Esophagus squamous epithelium (tissue), 5 donors: ENCODE measurements at regions not wholly inside any gene's neighbourhood (a gene's known extent, or its start where the extent isn't known, plus 50 kb on each side); places are given as distances from the start of the nearest gene placed in this dataset.

Experiments used
- DNase-seq: peaks from one replicate; lab custom pipeline; 2025; lab: John Stamatoyannopoulos, UW
- H3K27ac ChIP-seq, 4 donors: fragments of 200-600 bp; sonication (generic); one replicate each; pipeline ENCODE4 v1.5.1; 2016 to 2019; ENCODE audit warnings: mild to moderate bottlenecking in 1 of 4
- H3K27me3 ChIP-seq, 4 donors: fragments of 200-600 bp; sonication (generic); 1 replicate in 3 of 4; 2 replicates in 1 of 4; pipeline versions ENCODE4 v1.5.1 to v1.6.0; 2017 to 2021; ENCODE audit warnings: antibody characterized with exemption in 1 of 4
- H3K36me3 ChIP-seq, 3 donors: fragments of 200-600 bp; sonication (generic); one replicate each; pipeline ENCODE4 v1.5.1; 2016 to 2019
- H3K4me1 ChIP-seq, 3 donors: fragments of 200-600 bp; sonication (generic); one replicate each; pipeline ENCODE4 v1.5.1; 2017 to 2019
- H3K4me3 ChIP-seq, 4 donors: fragments of 200-600 bp; sonication (generic); 1 replicate in 3 of 4; 2 replicates in 1 of 4; pipeline ENCODE4 v1.5.1; 2016 to 2019; ENCODE audit warnings: mild to moderate bottlenecking in 2 of 4, moderate library complexity in 1 of 4
- H3K9me3 ChIP-seq, 3 donors: fragments of 200-600 bp; sonication (generic); one replicate each; pipeline ENCODE4 v1.5.1; 2016 to 2019
- POLR2A ChIP-seq, 4 donors: fragments of 450-650 bp; IDR thresholded peaks; one replicate each; pipeline ENCODE4 v1.6.1; 2017; ENCODE audit warnings: antibody characterized with exemption in 4 of 4, mild to moderate bottlenecking in 4 of 4, moderate library complexity in 3 of 4
- WGBS, 2 donors: methylation state at CpG; one replicate each; pipeline ENCODE4 v1.1.5; 2018; 5-methylcytosine and 5-hydroxymethylcytosine counted together
- intact Hi-C: fragments of 100-400 bp; cut with DNase I; formaldehyde crosslinking; loops from one replicate; pipeline ENCODE4 v1.15.0; 2022
- TF ChIP-seq, protein P1 (sequence below), 6 experiments: fragments of 450-650 bp in 4 of 6; fragments of 200-600 bp in 2 of 6; sonication (generic) in 2 of 6; IDR thresholded peaks; one replicate each; pipeline ENCODE4 v1.5.1; 2016 to 2019; ENCODE audit warnings: antibody characterized with exemption in 6 of 6, mild to moderate bottlenecking in 4 of 6, moderate library complexity in 4 of 6
- donor health status: DM: yes; HTN: yes; CAD: no.

DNA sequence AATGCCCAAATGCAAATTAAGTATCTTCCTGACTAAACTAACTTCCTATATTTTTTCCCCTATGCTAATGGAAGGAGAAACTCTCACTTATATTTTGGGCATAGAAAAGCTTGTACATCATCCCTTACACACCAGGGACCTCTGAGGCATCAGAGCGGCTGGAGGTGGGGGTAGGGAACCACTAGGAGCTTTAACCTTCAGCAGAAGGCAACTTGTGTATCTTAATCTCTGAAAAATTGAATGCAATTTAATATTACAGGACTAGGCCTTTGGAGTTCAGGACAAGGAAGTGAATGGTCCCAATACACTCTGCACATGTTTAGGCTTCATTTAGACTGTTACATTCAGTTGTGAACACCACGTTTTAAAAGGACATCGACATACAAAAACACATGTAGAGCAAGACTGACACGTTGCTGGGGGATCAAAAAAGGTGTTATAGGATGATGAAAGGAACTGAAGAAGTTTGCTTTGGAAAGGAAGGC, 85.9 kb downstream of the NAV1 start:
- Histone ChIP-seq H3K27ac (peak overlapping the region in 1 of 4 donors; percentile 30), H3K36me3 (peaks cover 0 to 10% (median 0%) of the 10 kb centered on the region in 3 donors), H3K4me3 (no peak overlapping the region), H3K4me1 (peaks cover 0 to 18% (median 9%) of the 10 kb centered on the region in 3 donors), H3K27me3 (no peaks in the 10 kb centered on the region), H3K9me3 (no peaks in the 10 kb centered on the region)
- DNase-seq, result no peak
- WGBS, 2 donors, result 30 to 45% methylated on average over 4 of the region's 4 CpGs
- no peak for TF ChIP-seq POLR2A (IDR thresholded peaks at IDR 0.05)
- TF ChIP-seq, protein P1, sequence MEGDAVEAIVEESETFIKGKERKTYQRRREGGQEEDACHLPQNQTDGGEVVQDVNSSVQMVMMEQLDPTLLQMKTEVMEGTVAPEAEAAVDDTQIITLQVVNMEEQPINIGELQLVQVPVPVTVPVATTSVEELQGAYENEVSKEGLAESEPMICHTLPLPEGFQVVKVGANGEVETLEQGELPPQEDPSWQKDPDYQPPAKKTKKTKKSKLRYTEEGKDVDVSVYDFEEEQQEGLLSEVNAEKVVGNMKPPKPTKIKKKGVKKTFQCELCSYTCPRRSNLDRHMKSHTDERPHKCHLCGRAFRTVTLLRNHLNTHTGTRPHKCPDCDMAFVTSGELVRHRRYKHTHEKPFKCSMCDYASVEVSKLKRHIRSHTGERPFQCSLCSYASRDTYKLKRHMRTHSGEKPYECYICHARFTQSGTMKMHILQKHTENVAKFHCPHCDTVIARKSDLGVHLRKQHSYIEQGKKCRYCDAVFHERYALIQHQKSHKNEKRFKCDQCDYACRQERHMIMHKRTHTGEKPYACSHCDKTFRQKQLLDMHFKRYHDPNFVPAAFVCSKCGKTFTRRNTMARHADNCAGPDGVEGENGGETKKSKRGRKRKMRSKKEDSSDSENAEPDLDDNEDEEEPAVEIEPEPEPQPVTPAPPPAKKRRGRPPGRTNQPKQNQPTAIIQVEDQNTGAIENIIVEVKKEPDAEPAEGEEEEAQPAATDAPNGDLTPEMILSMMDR (IDR thresholded peaks at IDR 0.05), result no peak
- intact Hi-C loops, result no loop called here

DNA sequence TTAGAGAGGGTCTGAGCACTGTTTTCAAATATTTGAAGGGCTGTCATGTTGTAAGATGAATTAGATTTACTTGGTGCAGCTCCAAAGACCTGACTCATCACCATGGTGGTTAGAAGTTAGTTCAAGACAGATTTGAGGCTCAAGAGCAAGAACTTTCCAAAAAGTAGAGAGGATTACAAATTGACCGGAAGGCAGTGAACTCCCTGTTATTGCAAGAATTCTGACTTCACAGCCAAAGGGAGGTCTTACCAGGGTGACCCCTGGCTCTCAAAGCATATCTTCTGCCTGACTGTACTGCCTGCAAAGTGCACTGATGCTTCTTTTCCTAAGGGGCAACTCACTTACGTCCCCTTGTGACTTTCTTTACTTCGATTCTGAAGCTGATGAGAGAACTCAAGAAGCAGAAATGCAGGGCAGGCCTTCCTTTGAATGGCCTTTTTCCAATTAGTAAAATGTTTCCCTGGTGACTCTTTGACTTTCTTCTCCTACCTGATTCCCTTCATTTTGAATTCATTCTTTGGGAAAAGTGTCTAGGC, 86.4 kb downstream of the NAV1 start:
- Histone ChIP-seq H3K27ac (peak overlapping the region in 1 of 4 donors; percentile 30), H3K4me1 (peaks cover 0 to 22% (median 13%) of the 10 kb centered on the region in 3 donors), H3K36me3 (peaks cover 0 to 10% (median 0%) of the 10 kb centered on the region in 3 donors), H3K9me3 (no peaks in the 10 kb centered on the region), H3K4me3 (no peak overlapping the region), H3K27me3 (no peaks in the 10 kb centered on the region)
- 47 to 57% methylated on average over 3 of the region's 3 CpGs for WGBS, 2 donors
- TF ChIP-seq, protein P1 (IDR thresholded peaks at IDR 0.05), result no peak
- TF ChIP-seq POLR2A (IDR thresholded peaks at IDR 0.05), result no peak
- DNase-seq, result no peak
- intact Hi-C loops, result no loop called here

DNA sequence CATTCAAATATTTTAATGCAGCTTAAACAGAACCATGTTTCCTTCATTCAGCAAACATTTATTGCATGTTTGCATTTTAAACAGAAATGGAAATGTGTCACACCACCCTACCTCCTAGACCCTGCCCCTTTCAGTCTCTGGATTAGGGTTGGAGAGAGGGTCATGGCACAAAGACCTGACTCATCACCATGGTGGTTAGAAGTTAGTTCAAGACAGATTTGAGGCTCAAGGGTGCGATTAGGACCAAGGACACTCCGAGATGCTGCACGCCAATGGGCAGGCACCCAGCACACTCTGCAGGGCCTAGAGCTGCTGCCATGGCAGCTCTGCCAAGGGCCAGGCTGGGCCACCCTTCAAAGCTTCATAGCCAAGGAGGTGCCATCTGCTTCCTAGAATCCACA, 86.9 kb downstream of the NAV1 start:
- Histone ChIP-seq H3K4me3 (no peak overlapping the region), H3K36me3 (peaks cover 0 to 10% (median 0%) of the 10 kb centered on the region in 3 donors), H3K27me3 (no peaks in the 10 kb centered on the region), H3K27ac (peak overlapping the region in 2 of 4 donors; percentile 21 to 30), H3K9me3 (no peaks in the 10 kb centered on the region), H3K4me1 (peaks cover 0 to 28% (median 19%) of the 10 kb centered on the region in 3 donors)
- intact Hi-C loops, result no loop called here
- TF ChIP-seq, protein P1 (IDR thresholded peaks at IDR 0.05), result no peak
- TF ChIP-seq POLR2A (IDR thresholded peaks at IDR 0.05), result no peak
- no peak for DNase-seq
- 93 to 100% methylated on average over 1 to 3 of the region's 3 CpGs for WGBS, 2 donors

DNA sequence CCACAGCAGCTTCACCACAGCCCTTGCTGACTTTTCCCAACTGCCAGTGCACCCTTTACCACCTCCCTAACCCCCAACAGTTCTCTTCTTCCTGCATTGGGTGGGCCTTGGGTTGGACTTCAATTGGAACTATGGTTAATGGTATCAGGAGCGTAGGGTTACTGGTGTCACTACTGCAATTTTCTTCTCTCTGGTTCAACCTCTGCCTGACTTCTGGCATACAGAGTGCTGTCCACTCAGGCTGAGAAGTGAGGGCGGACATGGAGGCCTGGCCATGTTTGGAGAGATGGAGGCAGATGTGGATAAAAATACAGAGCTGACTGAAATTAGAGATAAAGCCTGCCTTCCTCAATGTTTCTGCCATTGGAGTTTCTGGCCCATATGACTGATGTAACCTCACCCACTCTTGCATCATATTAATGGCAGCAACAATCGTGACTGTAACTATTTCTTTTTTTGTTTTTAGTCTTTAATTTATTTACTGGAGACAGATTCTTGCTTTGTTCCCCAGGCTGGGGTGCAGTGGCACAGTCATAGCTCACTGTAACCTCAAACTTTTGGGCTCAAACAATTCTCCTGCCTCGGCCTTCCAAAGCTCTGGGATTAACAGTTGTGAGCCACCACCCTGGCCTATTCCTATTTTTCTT, 87.8 kb downstream of the NAV1 start:
- peaks cover 0 to 30% (median 20%) of the 10 kb centered on the region in 3 donors for H3K4me1 ChIP-seq
- WGBS, 2 donors, result 66 to 77% methylated on average over 4 of the region's 4 CpGs
- no peaks in the 10 kb centered on the region for H3K9me3 ChIP-seq
- TF ChIP-seq, protein P1 (IDR thresholded peaks at IDR 0.05), result no peak
- no peak for TF ChIP-seq POLR2A (IDR thresholded peaks at IDR 0.05)
- intact Hi-C loops, result no loop called here
- H3K4me3 ChIP-seq, result no peak overlapping the region
- H3K27ac ChIP-seq, result no peak overlapping the region
- peaks cover 0 to 4% (median 0%) of the 10 kb centered on the region in 4 donors for H3K27me3 ChIP-seq
- peaks cover 0 to 10% (median 0%) of the 10 kb centered on the region in 3 donors for H3K36me3 ChIP-seq
- no peak for DNase-seq

DNA sequence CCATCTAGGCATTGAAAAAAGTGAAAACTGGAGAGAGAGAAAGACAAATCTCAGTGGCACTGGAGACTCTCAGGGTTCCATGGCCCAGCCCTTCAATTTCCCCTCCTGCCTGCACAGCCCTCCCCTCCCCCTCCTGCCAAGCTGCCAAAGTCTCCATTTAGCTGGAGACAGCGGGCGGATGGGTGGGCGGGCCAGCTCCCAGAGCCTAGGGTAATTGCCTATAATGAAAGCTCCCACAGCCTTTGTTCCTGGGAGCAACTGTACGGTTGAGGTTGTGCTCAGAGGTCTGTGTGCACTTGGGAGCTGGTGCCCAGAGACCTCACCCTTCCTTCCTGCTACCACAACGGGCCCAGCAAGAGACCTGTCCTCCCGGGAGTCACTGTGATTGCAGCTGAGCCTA, 89.6 kb downstream of the NAV1 start:
- H3K27me3 ChIP-seq, result peaks cover 0 to 8% (median 0%) of the 10 kb centered on the region in 4 donors
- WGBS, 2 donors, result 25 to 65% methylated on average over 2 to 5 of the region's 6 CpGs
- no peak for DNase-seq
- H3K4me1 ChIP-seq, result peaks cover 0 to 31% (median 22%) of the 10 kb centered on the region in 3 donors
- H3K27ac ChIP-seq, result no peak overlapping the region
- H3K4me3 ChIP-seq, result no peak overlapping the region
- intact Hi-C loops, result no loop called here
- H3K9me3 ChIP-seq, result no peaks in the 10 kb centered on the region
- no peaks in the 10 kb centered on the region for H3K36me3 ChIP-seq
- TF ChIP-seq POLR2A (IDR thresholded peaks at IDR 0.05), result no peak
- TF ChIP-seq, protein P1 (IDR thresholded peaks at IDR 0.05), result no peak
